ENCODE measurements at regions not wholly inside any gene's neighbourhood (a gene's known extent, or its start where the extent isn't known, plus 50 kb on each side); places are given as distances from the start of the nearest gene placed in this dataset.

GRCh38 chr2:176768185-176768584 lies 444.4 kb upstream of the HNRNPA3 start:
- no peak for DNase-seq
- no peaks in the 10 kb centered on the region for H3K9me3 ChIP-seq (ENCODE audit: control insufficient read depth, low read length, poor library complexity, severe bottlenecking)
- ATAC-seq, result no peak
- Mint-ChIP-seq H3K36me3 (ENCODE audit: low read depth) (peaks cover 2% of the 10 kb centered on the region), H3K4me1 (no peaks in the 10 kb centered on the region), H3K27me3 (peaks cover 23% of the 10 kb centered on the region), H3K27ac (no peak overlapping the region), H3K4me3 (no peak overlapping the region)

DNA sequence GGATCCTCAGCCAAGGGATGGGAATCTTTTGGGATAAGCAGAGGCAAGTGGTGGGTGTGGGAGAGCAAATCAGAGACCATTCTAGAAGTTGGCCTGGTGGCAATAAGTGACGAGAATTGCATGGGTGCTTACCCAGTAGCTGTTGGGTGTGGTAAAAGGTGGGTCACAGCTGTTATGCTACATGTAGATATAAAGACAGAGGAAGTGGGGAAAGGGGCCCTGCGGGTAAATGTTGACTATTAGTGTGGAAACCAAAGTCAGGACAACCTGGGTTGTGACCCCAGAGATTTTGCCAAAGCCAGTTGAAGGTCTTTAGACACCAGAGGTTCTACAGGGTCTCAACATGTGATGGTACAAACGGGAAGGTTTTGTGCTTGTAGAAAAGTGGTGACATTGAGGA lies 443.6 kb upstream of the HNRNPA3 start:
- H3K9me3 ChIP-seq (ENCODE audit: control insufficient read depth, low read length, poor library complexity, severe bottlenecking), result no peaks in the 10 kb centered on the region
- Mint-ChIP-seq H3K27ac (no peak overlapping the region), H3K36me3 (ENCODE audit: low read depth) (peaks cover 4% of the 10 kb centered on the region), H3K4me1 (no peaks in the 10 kb centered on the region), H3K4me3 (no peak overlapping the region), H3K27me3 (peaks cover 16% of the 10 kb centered on the region)
- DNase-seq (no peak), ATAC-seq (no peak)

DNA sequence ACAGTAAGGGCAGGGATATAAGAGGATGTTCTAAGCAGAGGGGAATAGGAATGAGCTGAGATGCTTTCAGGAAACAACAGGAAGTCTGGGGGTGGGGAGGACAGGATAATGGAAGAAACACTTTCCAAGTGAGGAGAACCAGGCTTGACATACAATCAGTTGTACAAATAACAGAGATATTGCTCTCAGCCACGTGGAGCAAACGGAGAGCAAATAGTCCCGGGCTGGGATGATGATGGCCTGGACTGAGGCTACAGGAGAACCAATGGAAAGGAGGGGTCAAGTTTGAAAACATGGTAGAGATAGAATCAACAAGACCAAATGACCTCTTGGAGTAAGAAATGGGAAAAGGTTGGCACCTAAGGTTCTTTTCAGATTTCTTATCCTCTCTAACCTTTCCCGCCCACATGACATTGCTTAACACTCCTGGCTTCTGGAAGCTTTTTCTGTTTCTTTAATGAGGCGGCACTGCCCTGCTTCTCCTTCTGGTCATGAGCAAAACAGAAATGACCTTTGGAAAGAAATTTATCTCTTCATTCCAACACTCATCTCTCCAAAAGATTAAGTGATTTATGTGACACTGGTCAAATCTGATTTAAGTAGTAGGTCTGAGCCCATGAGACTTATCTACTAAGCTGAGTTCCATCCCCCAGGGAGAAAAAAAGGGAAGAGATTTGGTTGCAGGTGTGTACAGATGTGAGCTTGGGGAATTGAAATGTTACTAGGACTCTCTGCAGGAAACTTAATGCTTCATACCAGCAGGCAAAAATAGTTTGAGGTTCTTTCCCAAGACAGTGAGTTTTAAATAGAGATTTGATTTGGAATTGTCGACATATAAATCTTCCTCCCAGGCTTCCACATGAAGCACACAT lies 442.9 kb upstream of the HNRNPA3 start:
- peaks cover 3% of the 10 kb centered on the region for H3K9me3 ChIP-seq (ENCODE audit: control insufficient read depth, low read length, poor library complexity, severe bottlenecking)
- Mint-ChIP-seq H3K27ac (no peak overlapping the region), H3K4me3 (no peak overlapping the region), H3K4me1 (no peaks in the 10 kb centered on the region), H3K36me3 (ENCODE audit: low read depth) (peaks cover 4% of the 10 kb centered on the region), H3K27me3 (peaks cover 9% of the 10 kb centered on the region)
- ATAC-seq (no peak), DNase-seq (no peak)

DNA sequence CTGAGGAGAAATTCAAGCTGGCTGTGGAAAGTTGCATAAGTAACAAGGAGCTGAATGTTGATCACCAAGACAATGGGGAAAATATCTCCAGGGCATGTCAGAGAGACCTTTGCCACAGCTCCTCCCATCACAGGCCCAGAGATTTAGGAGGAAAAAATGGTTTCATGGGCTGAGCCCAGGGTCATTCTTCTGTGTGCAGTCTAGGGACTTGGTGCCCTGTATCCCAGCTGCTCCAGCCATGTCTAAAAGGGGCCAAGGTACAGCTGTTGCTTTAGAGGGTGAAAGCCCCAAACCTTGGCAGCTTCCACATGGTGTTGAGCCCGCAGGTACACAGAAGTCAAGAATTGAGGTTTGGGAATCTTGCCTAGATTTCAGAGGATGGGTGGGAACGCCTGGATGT lies 439.8 kb upstream of the HNRNPA3 start:
- H3K36me3 Mint-ChIP-seq (ENCODE audit: low read depth), result peaks cover 4% of the 10 kb centered on the region

DNA sequence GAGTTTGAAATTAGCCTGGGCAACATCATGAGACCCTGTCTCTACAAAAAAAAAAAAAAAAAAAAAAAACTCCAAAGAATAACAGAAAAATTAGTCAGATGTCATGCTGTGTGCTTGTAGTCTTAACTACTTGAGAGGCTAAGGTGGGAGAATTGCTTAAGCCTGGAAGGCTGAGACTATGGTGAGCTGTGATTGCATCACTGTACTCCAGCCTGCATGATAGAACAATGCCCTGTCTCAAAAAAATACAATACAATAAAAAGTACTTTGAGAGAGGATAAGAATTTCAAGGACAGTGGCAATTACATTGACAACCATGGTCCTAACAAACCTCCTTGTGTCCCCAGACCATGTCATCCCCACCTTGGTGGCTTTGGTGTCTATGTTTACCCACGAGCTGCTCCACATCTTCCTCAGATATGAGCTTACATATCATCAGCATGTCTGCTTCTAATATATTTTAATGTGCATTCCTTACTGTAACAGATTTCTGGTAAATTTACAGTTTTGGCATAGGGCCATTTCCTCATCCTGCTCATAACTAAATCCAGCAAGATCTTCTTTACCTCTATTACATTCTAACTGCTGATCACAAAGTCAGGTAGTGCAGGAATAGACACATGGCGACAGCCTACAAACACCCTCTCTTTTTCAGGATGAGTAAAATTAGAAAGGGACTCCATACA lies 437.7 kb upstream of the HNRNPA3 start:
- Mint-ChIP-seq H3K36me3 (ENCODE audit: low read depth) (peaks cover 2% of the 10 kb centered on the region), H3K27ac (no peak overlapping the region), H3K4me3 (no peak overlapping the region), H3K27me3 (no peaks in the 10 kb centered on the region), H3K4me1 (no peaks in the 10 kb centered on the region)
- DNase-seq (no peak), ATAC-seq (no peak)
- H3K9me3 ChIP-seq (ENCODE audit: control insufficient read depth, low read length, poor library complexity, severe bottlenecking), result peaks cover 3% of the 10 kb centered on the region

More for the DNA sequence above, 439.8 kb upstream of the HNRNPA3 start:
- H3K9me3 ChIP-seq (ENCODE audit: control insufficient read depth, low read length, poor library complexity, severe bottlenecking), result peaks cover 3% of the 10 kb centered on the region
- DNase-seq (no peak), ATAC-seq (no peak)
- Mint-ChIP-seq H3K27me3 (no peaks in the 10 kb centered on the region), H3K27ac (no peak overlapping the region), H3K4me3 (no peak overlapping the region), H3K4me1 (no peaks in the 10 kb centered on the region)

GRCh38 chr2:176777262-176777661 lies 435.3 kb upstream of the HNRNPA3 start:
- no peak for DNase-seq
- H3K4me3 Mint-ChIP-seq, result no peak overlapping the region

GRCh38 chr2:176779917-176780316 lies 432.7 kb upstream of the HNRNPA3 start:
- H3K4me3 Mint-ChIP-seq, result no peak overlapping the region
- peaks cover 4% of the 10 kb centered on the region for H3K4me1 Mint-ChIP-seq
- DNase-seq, result no peak
- H3K9me3 ChIP-seq (ENCODE audit: control insufficient read depth, low read length, poor library complexity, severe bottlenecking), result no peaks in the 10 kb centered on the region
- no peaks in the 10 kb centered on the region for H3K27me3 Mint-ChIP-seq
- peaks cover 3% of the 10 kb centered on the region for H3K36me3 Mint-ChIP-seq (ENCODE audit: low read depth)
- ATAC-seq, result no peak
- H3K27ac Mint-ChIP-seq, result no peak overlapping the region

More at GRCh38 chr2:176777262-176777661, 435.3 kb upstream of the HNRNPA3 start:
- H3K27ac Mint-ChIP-seq, result no peak overlapping the region
- no peak for ATAC-seq
- H3K36me3 Mint-ChIP-seq (ENCODE audit: low read depth), result peaks cover 4% of the 10 kb centered on the region
- H3K9me3 ChIP-seq (ENCODE audit: control insufficient read depth, low read length, poor library complexity, severe bottlenecking), result peaks cover 3% of the 10 kb centered on the region
- peaks cover 4% of the 10 kb centered on the region for H3K4me1 Mint-ChIP-seq
- H3K27me3 Mint-ChIP-seq, result no peaks in the 10 kb centered on the region

- Mint-ChIP-seq H3K27ac (no peak overlapping the region), H3K4me3 (no peak overlapping the region), H3K27me3 (no peaks in the 10 kb centered on the region), H3K36me3 (ENCODE audit: low read depth) (peaks cover 3% of the 10 kb centered on the region), H3K4me1 (peaks cover 4% of the 10 kb centered on the region)
- DNase-seq (no peak), ATAC-seq (no peak)
- no peaks in the 10 kb centered on the region for H3K9me3 ChIP-seq (ENCODE audit: control insufficient read depth, low read length, poor library complexity, severe bottlenecking)
These were observed 432.2 kb upstream of the HNRNPA3 start for GRCh38 chr2:176780348-176780747.

DNA sequence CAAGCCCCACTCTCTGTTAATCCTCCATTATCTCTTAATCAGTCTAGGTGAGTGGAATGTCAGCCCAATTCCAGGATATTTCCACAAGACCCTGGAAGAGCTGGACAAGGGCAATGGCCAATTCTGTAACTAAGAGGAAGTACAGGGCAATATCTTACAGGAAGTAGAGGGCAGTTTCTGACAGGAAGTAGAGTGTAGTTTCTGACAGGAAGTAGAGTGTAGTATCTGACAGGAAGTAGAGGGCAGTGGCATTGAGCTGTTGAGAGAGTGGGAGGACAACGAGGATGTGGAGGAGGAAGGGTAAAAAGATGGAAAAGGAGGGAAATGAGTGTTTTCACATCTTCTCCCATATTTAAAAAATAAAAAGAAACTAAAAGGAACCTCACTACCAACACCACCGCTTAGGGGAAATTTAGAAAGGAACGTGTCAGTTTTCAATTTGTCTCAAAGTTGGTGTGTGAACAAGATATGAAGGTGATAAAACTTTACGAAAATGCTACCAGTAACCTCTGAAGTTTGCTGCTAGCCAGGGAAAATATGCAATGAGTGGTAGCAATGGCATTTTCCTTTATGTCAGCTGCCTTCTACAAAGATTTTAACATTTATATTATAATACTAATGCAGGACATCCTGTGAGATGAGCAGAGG lies 430.9 kb upstream of the HNRNPA3 start:
- H3K27ac Mint-ChIP-seq, result no peak overlapping the region
- ATAC-seq, result no peak
- DNase-seq, result no peak
- no peaks in the 10 kb centered on the region for H3K9me3 ChIP-seq (ENCODE audit: control insufficient read depth, low read length, poor library complexity, severe bottlenecking)
- no peaks in the 10 kb centered on the region for H3K27me3 Mint-ChIP-seq
- no peak overlapping the region for H3K4me3 Mint-ChIP-seq
- H3K36me3 Mint-ChIP-seq (ENCODE audit: low read depth), result peaks cover 3% of the 10 kb centered on the region
- H3K4me1 Mint-ChIP-seq, result peaks cover 4% of the 10 kb centered on the region

- peaks cover 4% of the 10 kb centered on the region for H3K4me1 Mint-ChIP-seq
- no peak for ATAC-seq
- no peak overlapping the region for H3K27ac Mint-ChIP-seq
- H3K36me3 Mint-ChIP-seq (ENCODE audit: low read depth), result peaks cover 3% of the 10 kb centered on the region
- H3K27me3 Mint-ChIP-seq, result peaks cover 15% of the 10 kb centered on the region
- no peak for DNase-seq
- no peak overlapping the region for H3K4me3 Mint-ChIP-seq
- no peaks in the 10 kb centered on the region for H3K9me3 ChIP-seq (ENCODE audit: control insufficient read depth, low read length, poor library complexity, severe bottlenecking)
These were observed 427.9 kb upstream of the HNRNPA3 start for GRCh38 chr2:176784633-176785200.

GRCh38 chr2:176789751-176790150 lies 422.8 kb upstream of the HNRNPA3 start:
- Mint-ChIP-seq H3K36me3 (ENCODE audit: low read depth) (no peaks in the 10 kb centered on the region), H3K27ac (no peak overlapping the region), H3K4me3 (no peak overlapping the region), H3K27me3 (peaks cover 53% of the 10 kb centered on the region), H3K4me1 (no peaks in the 10 kb centered on the region)
- DNase-seq, result no peak
- no peaks in the 10 kb centered on the region for H3K9me3 ChIP-seq (ENCODE audit: control insufficient read depth, low read length, poor library complexity, severe bottlenecking)
- ATAC-seq, result no peak

DNA sequence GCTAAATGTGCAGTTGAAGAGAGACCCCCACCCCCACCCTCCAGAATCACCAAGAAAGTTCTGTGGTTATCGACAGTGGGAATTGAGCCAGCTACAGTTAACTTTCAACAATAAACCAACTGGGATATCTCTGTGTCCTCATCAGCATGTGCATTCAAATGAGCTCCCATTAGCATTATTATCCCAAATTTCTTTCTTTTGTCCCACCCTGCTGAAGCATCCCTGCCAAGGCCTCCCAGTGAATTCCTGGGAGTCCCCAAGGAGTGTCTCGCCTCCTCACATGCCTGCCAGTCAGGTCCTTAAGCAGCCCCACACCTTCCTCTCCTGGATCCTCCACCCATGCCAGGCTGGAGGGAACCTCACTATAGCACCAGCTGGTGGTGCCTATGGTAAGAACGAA lies 422.1 kb upstream of the HNRNPA3 start:
- peaks cover 60% of the 10 kb centered on the region for H3K27me3 Mint-ChIP-seq
- H3K27ac Mint-ChIP-seq, result no peak overlapping the region
- no peaks in the 10 kb centered on the region for H3K4me1 Mint-ChIP-seq
- H3K9me3 ChIP-seq (ENCODE audit: control insufficient read depth, low read length, poor library complexity, severe bottlenecking), result no peaks in the 10 kb centered on the region
- no peak overlapping the region for H3K4me3 Mint-ChIP-seq
- no peak for ATAC-seq
- H3K36me3 Mint-ChIP-seq (ENCODE audit: low read depth), result no peaks in the 10 kb centered on the region
- no peak for DNase-seq

GRCh38 chr2:176793792-176794191 lies 418.8 kb upstream of the HNRNPA3 start:
- Mint-ChIP-seq H3K27me3 (peaks cover 58% of the 10 kb centered on the region), H3K4me3 (no peak overlapping the region), H3K27ac (no peak overlapping the region), H3K4me1 (no peaks in the 10 kb centered on the region), H3K36me3 (ENCODE audit: low read depth) (no peaks in the 10 kb centered on the region)
- ATAC-seq (no peak), DNase-seq (no peak)
- H3K9me3 ChIP-seq (ENCODE audit: control insufficient read depth, low read length, poor library complexity, severe bottlenecking), result no peaks in the 10 kb centered on the region
